Activated T-cell treated with anti-CD3 and anti-CD28 coated beads, Interleukin-2, amount 50 U/mL, for 4 hours (primary cell): ENCODE measurements at regions not wholly inside any gene's neighbourhood (a gene's known extent, or its start where the extent isn't known, plus 50 kb on each side); places are given as distances from the start of the nearest gene placed in this dataset.

Experiments
- ATAC-seq, 2 donors: fragments of 200-7000 bp; cut with Tn5 transposase; one replicate each; pipeline ENCODE4 v1.10.0; 2021
- DNase-seq: peaks from one replicate; pipeline ENCODE4 v3.0.0-alpha.2; 2020
- H3K27me3 Mint-ChIP-seq: one replicate; pipeline ENCODE4 v1.8.0; 2021; ENCODE audit warnings: low read depth, mixed read lengths
- H3K36me3 Mint-ChIP-seq: one replicate; pipeline ENCODE4 v1.8.0; 2022; ENCODE audit warnings: mixed read lengths; ENCODE audit not compliant: insufficient read depth
- H3K4me1 Mint-ChIP-seq: one replicate; pipeline ENCODE4 v1.8.0; 2021; ENCODE audit warnings: low read depth, mixed read lengths
- H3K4me3 Mint-ChIP-seq: one replicate; pipeline ENCODE4 v1.8.0; 2021; ENCODE audit warnings: mild to moderate bottlenecking, moderate library complexity, mixed read lengths
- H3K9me3 Mint-ChIP-seq: one replicate; pipeline ENCODE4 v1.8.0; 2021; ENCODE audit warnings: mixed read lengths

DNA sequence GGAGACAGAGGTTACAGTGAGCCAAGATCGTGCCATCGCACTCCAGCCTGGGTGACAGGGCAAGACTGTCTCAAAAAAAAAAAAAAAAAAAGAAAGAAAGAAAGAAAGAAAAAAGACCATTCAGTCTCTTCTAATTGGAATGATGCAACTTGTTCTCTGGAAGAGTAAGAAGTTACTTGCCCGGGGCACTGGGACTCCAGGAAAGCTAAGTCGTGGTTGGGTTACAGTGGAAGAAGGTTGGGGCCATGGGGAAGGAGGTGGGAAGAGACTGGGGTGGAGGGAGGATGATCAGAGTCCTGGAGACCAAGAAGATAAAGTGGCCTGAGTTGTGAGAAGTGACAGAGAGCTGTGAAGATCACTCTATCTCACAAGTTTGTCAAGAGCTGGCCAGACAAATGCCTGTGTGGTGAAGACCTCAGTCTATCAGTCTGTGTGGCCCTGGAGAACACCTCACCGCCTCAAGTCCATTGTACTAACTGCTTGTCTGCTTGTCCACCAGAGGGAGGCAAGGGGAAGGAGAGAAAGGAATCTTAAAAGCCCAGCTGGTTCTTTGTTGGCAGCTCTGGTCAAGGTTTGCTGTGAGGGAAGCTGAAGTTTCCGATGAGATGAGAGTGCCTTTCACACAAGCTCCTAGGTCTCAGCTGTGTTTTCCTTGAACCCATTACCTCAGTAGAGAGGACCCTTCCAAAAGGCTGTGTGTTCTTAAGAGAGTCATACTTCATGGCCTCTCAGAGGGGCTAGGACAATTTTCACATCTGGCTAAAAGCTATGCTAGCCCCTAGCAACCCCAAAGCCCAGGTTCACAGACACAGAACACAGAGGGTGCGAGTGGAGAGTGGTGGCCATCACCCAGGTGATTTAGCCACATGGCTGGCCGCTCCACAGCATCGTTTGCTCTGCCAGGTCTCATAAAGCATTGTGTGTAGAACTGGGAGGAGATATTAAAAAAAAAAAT, 72.0 kb upstream of the TMEM178A start:
- H3K27me3 Mint-ChIP-seq = no peaks in the 10 kb centered on the region
- DNase-seq = no peak

GRCh38 chr2:39595116-39595515, 70.6 kb upstream of the TMEM178A start:
- Mint-ChIP-seq H3K4me3 (no peak overlapping the region), H3K9me3 (no peaks in the 10 kb centered on the region), H3K4me1 (no peaks in the 10 kb centered on the region)

More for the DNA sequence above, 72.0 kb upstream of the TMEM178A start:
- no peaks in the 10 kb centered on the region for H3K9me3 Mint-ChIP-seq
- H3K4me1 Mint-ChIP-seq = no peaks in the 10 kb centered on the region
- H3K4me3 Mint-ChIP-seq = no peak overlapping the region
- ATAC-seq = peak in 1 of 2 donors; percentile 53
- no peaks in the 10 kb centered on the region for H3K36me3 Mint-ChIP-seq

DNA sequence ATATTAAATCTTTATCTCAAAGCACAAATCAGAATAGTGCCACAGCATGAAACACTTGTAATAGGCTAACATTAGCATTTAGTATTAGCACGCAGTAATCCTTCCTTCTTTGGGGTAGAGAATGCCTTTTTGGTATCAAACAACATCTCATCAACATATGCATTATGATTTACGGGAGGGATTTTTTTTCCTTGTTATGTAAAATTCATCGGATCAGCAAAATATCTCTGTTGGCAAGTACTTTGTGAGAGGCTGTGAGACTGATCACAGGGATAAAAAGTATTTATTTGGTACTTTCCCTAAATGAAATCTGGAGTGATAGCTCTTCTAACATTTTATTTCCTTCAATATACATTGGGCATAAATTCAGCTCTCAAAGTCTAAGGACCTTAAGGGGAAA, 68.4 kb upstream of the TMEM178A start:
- no peaks in the 10 kb centered on the region for H3K27me3 Mint-ChIP-seq
- DNase-seq (no peak), ATAC-seq (no peak)
- H3K9me3 Mint-ChIP-seq = no peaks in the 10 kb centered on the region
- no peaks in the 10 kb centered on the region for H3K36me3 Mint-ChIP-seq
- no peaks in the 10 kb centered on the region for H3K4me1 Mint-ChIP-seq
- H3K4me3 Mint-ChIP-seq = no peak overlapping the region

More at GRCh38 chr2:39595116-39595515, 70.6 kb upstream of the TMEM178A start:
- DNase-seq (no peak), ATAC-seq (no peak)
- no peaks in the 10 kb centered on the region for H3K27me3 Mint-ChIP-seq
- no peaks in the 10 kb centered on the region for H3K36me3 Mint-ChIP-seq

DNA sequence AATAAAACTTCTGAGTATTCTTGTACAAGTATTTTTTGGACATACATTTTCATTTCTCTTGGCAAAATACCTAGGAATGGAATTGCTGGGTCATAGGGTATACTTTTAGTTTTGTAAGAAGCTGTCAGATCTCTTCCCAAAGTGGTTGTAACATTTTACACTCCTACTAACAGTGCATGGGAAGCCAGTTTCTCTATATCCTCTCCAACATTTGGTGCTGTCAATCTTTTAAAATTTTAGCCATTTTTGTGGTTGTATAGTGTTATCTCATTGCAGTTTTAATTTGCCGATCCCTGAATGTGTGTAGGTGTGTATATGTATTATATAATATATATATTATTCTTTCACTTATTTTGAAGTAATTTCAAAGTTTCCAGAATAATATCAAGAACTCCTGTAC, 63.1 kb upstream of the TMEM178A start:
- DNase-seq = no peak
- no peak for ATAC-seq
- Mint-ChIP-seq H3K36me3 (no peaks in the 10 kb centered on the region), H3K27me3 (peaks cover 10% of the 10 kb centered on the region), H3K4me3 (no peak overlapping the region), H3K4me1 (no peaks in the 10 kb centered on the region), H3K9me3 (no peaks in the 10 kb centered on the region)

GRCh38 chr2:39603436-39603835, 62.3 kb upstream of the TMEM178A start:
- Mint-ChIP-seq H3K4me3 (no peak overlapping the region), H3K36me3 (no peaks in the 10 kb centered on the region), H3K27me3 (peaks cover 10% of the 10 kb centered on the region), H3K9me3 (no peaks in the 10 kb centered on the region), H3K4me1 (no peaks in the 10 kb centered on the region)
- DNase-seq = no peak
- ATAC-seq = peak in 1 of 2 donors; percentile 32

GRCh38 chr2:39604866-39605265, 60.9 kb upstream of the TMEM178A start:
- H3K4me1 Mint-ChIP-seq = no peaks in the 10 kb centered on the region
- H3K4me3 Mint-ChIP-seq = no peak overlapping the region
- no peaks in the 10 kb centered on the region for H3K9me3 Mint-ChIP-seq
- H3K36me3 Mint-ChIP-seq = no peaks in the 10 kb centered on the region
- DNase-seq (no peak), ATAC-seq (no peak)
- peaks cover 10% of the 10 kb centered on the region for H3K27me3 Mint-ChIP-seq

GRCh38 chr2:39606585-39606984, 59.1 kb upstream of the TMEM178A start:
- ATAC-seq = no peak
- H3K9me3 Mint-ChIP-seq = no peaks in the 10 kb centered on the region

GRCh38 chr2:39607538-39608262, 58.0 kb upstream of the TMEM178A start:
- no peak for ATAC-seq
- no peak for DNase-seq
- H3K4me3 Mint-ChIP-seq = no peak overlapping the region
- peaks cover 12% of the 10 kb centered on the region for H3K27me3 Mint-ChIP-seq
- no peaks in the 10 kb centered on the region for H3K36me3 Mint-ChIP-seq
- H3K9me3 Mint-ChIP-seq = no peaks in the 10 kb centered on the region
- no peaks in the 10 kb centered on the region for H3K4me1 Mint-ChIP-seq

More at GRCh38 chr2:39606585-39606984, 59.1 kb upstream of the TMEM178A start:
- Mint-ChIP-seq H3K4me1 (no peaks in the 10 kb centered on the region), H3K27me3 (peaks cover 12% of the 10 kb centered on the region), H3K36me3 (no peaks in the 10 kb centered on the region), H3K4me3 (no peak overlapping the region)
- DNase-seq = no peak

DNA sequence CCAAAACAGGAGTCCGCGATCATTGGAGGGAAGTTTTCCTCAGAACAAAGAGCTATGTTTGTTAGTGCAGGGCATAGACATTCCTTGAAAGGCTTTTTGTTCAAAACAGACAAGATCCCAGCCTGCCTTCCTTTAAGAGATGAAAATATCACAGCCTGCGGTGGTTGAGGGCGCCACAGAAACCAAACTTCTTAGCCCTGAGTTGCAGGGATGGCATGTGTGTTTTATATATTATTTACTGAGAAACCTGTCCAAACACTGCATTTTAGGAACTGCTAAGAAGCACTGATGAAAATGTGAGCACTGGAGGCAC, 57.5 kb upstream of the TMEM178A start:
- Mint-ChIP-seq H3K27me3 (peaks cover 10% of the 10 kb centered on the region), H3K4me1 (no peaks in the 10 kb centered on the region), H3K9me3 (no peaks in the 10 kb centered on the region), H3K36me3 (no peaks in the 10 kb centered on the region), H3K4me3 (no peak overlapping the region)
- no peak for ATAC-seq
- DNase-seq = no peak

DNA sequence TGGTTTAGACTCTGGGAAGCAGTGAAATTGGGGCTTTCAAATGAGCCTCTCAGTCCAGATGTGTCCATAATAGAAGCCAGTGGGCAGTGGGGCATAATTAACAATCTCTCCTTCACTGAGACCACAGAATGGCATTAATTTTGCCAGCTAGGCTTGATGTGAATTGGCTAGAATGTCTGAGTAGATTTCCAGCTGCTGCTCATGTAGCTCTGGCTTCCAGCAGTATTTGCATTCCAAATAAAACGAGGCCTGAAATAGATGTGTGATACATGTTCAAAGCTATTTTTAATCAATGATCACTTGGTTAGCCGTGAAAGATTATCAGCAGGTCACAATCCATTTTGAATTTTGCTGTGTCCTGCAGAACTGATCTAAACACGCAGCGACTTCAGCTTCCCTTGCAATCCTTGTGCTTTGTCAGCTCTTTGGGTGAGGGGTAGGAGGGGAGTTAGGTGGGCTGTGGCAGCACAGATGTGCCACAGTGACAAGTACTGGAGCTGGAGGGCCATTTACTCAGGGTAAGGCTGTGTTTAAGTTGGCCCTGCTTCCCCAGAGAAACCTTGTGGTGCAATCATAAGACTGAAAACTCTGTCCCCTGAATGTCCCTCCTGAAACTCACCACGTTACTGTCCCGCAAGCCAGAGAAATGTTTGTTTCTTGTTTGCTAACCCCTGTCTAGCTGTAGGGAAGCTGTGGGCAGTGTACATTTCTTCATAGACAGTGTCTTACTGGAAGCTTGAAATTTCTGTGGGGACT, 56.9 kb upstream of the TMEM178A start:
- no peaks in the 10 kb centered on the region for H3K4me1 Mint-ChIP-seq
- ATAC-seq (no peak), DNase-seq (no peak)
- H3K9me3 Mint-ChIP-seq = no peaks in the 10 kb centered on the region
- H3K27me3 Mint-ChIP-seq = peaks cover 9% of the 10 kb centered on the region
- no peaks in the 10 kb centered on the region for H3K36me3 Mint-ChIP-seq
- no peak overlapping the region for H3K4me3 Mint-ChIP-seq

DNA sequence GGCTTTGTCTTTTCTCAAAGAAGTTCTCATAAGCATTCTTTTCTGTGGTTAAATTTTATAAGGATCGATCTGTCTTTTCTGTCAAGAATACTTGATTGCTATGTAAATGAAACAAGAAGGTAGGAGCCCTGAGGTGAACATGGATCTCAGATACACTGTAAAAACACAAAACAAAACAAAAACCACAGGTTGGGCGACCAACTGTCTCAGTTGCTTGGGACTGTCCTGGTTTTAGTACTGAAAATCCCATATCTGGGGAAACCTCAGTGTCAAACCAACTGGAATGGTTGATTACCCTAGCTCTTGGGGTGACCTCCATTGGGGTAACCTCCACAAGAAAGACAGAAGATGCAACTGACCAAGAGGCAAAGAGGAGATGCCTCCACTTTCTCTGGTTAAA, 55.8 kb upstream of the TMEM178A start:
- H3K9me3 Mint-ChIP-seq = peaks cover 3% of the 10 kb centered on the region

GRCh38 chr2:39615675-39616074, 50.0 kb upstream of the TMEM178A start:
- H3K27me3 Mint-ChIP-seq = peaks cover 13% of the 10 kb centered on the region
- H3K9me3 Mint-ChIP-seq = peaks cover 3% of the 10 kb centered on the region
- ATAC-seq (no peak), DNase-seq (no peak)
- no peaks in the 10 kb centered on the region for H3K36me3 Mint-ChIP-seq
- peaks cover 6% of the 10 kb centered on the region for H3K4me1 Mint-ChIP-seq
- no peak overlapping the region for H3K4me3 Mint-ChIP-seq

More for the DNA sequence above, 55.8 kb upstream of the TMEM178A start:
- no peak overlapping the region for H3K4me3 Mint-ChIP-seq
- ATAC-seq (no peak), DNase-seq (no peak)
- no peaks in the 10 kb centered on the region for H3K36me3 Mint-ChIP-seq
- no peaks in the 10 kb centered on the region for H3K4me1 Mint-ChIP-seq
- H3K27me3 Mint-ChIP-seq = peaks cover 5% of the 10 kb centered on the region
